ENCODE measurements at regions not wholly inside any gene's neighbourhood (a gene's known extent, or its start where the extent isn't known, plus 50 kb on each side); places are given as distances from the start of the nearest gene placed in this dataset.
"Not testable (repeated sequence)": the region's sequence is repeated elsewhere in the genome, so short reads cannot be mapped to it uniquely, and the experiment has no call there.

- Histone ChIP-seq H3K9me2 (ENCODE audit: insufficient read depth, low read length) (no peaks in the 10 kb centered on the region), H3K4me2 (ENCODE audit: low read length) (no peak overlapping the region), H3K36me3 (ENCODE audit: insufficient read depth, low read length) (no peaks in the 10 kb centered on the region), H3K27ac (ENCODE audit: low read depth, low read length, poor library complexity, severe bottlenecking) (no peak overlapping the region), H2AFZ (ENCODE audit: low read length) (no peak overlapping the region), H3K79me2 (ENCODE audit: insufficient read depth, low read depth, low read length) (no peaks in the 10 kb centered on the region), H4K20me1 (ENCODE audit: insufficient read depth, low read length) (no peaks in the 10 kb centered on the region), H3K4me1 (ENCODE audit: insufficient read depth, low read length, poor library complexity, severe bottlenecking) (peaks cover 17% of the 10 kb centered on the region), H3K4me3 (ENCODE audit: low read depth, low read length, poor library complexity, severe bottlenecking) (no peak overlapping the region), H3K9me3 (ENCODE audit: low read length) (no peaks in the 10 kb centered on the region)
- no peak for DNase-seq (ENCODE audit: low spot score)
- ChIA-PET POLR2A (interaction anchor here (1.0 to 2.3 kb wide), 3 partner anchors 12 to 17 kb away, joined by 3 to 6 read pairs (median 3); no protein-coding TSS in a partner anchor), CTCF (ENCODE audit: unreplicated experiment) (no interaction called here)
- TF ChIP-seq EZH2phosphoT487 (IDR thresholded peaks at IDR 0.05; ENCODE audit: borderline replicate concordance, low read depth, low read length) (no peak), CTCF (conservative IDR thresholded peaks at IDR 0.05; ENCODE audit: low read length) (no peak)
- intact Hi-C loops (cut with micrococcal nuclease; ENCODE audit: unreplicated experiment): no loop called here
- no TSS peak for BruUV-seq (replicated peaks)
Observed at GRCh38 chr1:234911787-234912186, 216.8 kb downstream of the TOMM20 start.

GRCh38 chr1:234911136-234911535 lies 217.5 kb downstream of the TOMM20 start:
- H3K79me2 ChIP-seq (ENCODE audit: insufficient read depth, low read depth, low read length); H3K9me3 ChIP-seq (ENCODE audit: low read length); H3K27ac ChIP-seq (ENCODE audit: low read depth, low read length, poor library complexity, severe bottlenecking); H3K36me3 ChIP-seq (ENCODE audit: insufficient read depth, low read length); intact Hi-C loops (cut with micrococcal nuclease; ENCODE audit: unreplicated experiment); H3K4me3 ChIP-seq (ENCODE audit: low read depth, low read length, poor library complexity, severe bottlenecking); H3K9me2 ChIP-seq (ENCODE audit: insufficient read depth, low read length); BruUV-seq (replicated peaks); H2AFZ ChIP-seq (ENCODE audit: low read length); CTCF ChIA-PET (ENCODE audit: unreplicated experiment); DNase-seq (ENCODE audit: low spot score); H4K20me1 ChIP-seq (ENCODE audit: insufficient read depth, low read length); H3K4me2 ChIP-seq (ENCODE audit: low read length): not testable (repeated sequence)
- H3K4me1 ChIP-seq (ENCODE audit: insufficient read depth, low read length, poor library complexity, severe bottlenecking): peaks cover 11% of the 10 kb centered on the region
- POLR2A ChIA-PET: interaction anchor here (1.0 to 2.3 kb wide), 4 partner anchors 9 to 17 kb away, joined by 3 to 6 read pairs (median 4); no protein-coding TSS in a partner anchor

GRCh38 chr1:234909851-234910250 lies 218.8 kb downstream of the TOMM20 start:
- Histone ChIP-seq H3K9me2 (ENCODE audit: insufficient read depth, low read length) (no peaks in the 10 kb centered on the region), H3K4me1 (ENCODE audit: insufficient read depth, low read length, poor library complexity, severe bottlenecking) (no peaks in the 10 kb centered on the region), H4K20me1 (ENCODE audit: insufficient read depth, low read length) (no peaks in the 10 kb centered on the region), H3K9me3 (ENCODE audit: low read length) (no peaks in the 10 kb centered on the region), H3K36me3 (ENCODE audit: insufficient read depth, low read length) (no peaks in the 10 kb centered on the region), H2AFZ (ENCODE audit: low read length) (no peak overlapping the region), H3K4me2 (ENCODE audit: low read length) (no peak overlapping the region), H3K79me2 (ENCODE audit: insufficient read depth, low read depth, low read length) (no peaks in the 10 kb centered on the region), H3K27ac (ENCODE audit: low read depth, low read length, poor library complexity, severe bottlenecking) (no peak overlapping the region), H3K4me3 (ENCODE audit: low read depth, low read length, poor library complexity, severe bottlenecking) (no peak overlapping the region)
- intact Hi-C loops (cut with micrococcal nuclease; ENCODE audit: unreplicated experiment): no loop called here
- CTCF ChIA-PET (ENCODE audit: unreplicated experiment): no interaction called here
- BruUV-seq (replicated peaks): no TSS peak
- POLR2A ChIA-PET: interaction anchor here (1.0 to 1.6 kb wide), 3 partner anchors 9 to 46 kb away, joined by 3 to 5 read pairs (median 3); no protein-coding TSS in a partner anchor
- no peak for DNase-seq (ENCODE audit: low spot score)
- no peak for TF ChIP-seq EZH2phosphoT487 (IDR thresholded peaks at IDR 0.05; ENCODE audit: borderline replicate concordance, low read depth, low read length)
- no peak for TF ChIP-seq CTCF (conservative IDR thresholded peaks at IDR 0.05; ENCODE audit: low read length)

All from OCI-LY7 (cell line).